Stimulated activated CD4-positive, alpha-beta T cell treated with anti-CD3 and anti-CD28 coated beads, TNF-alpha, amount 100 ng/mL, for 48 hours (primary cell): ENCODE measurements at regions not wholly inside any gene's neighbourhood (a gene's known extent, or its start where the extent isn't known, plus 50 kb on each side); places are given as distances from the start of the nearest gene placed in this dataset.

Source experiments
- DNase-seq, 3 donors: peaks; one replicate each; pipeline ENCODE4 v3.0.0-alpha.2; 2020; ENCODE audit warnings: low read depth in 3 of 3

DNA sequence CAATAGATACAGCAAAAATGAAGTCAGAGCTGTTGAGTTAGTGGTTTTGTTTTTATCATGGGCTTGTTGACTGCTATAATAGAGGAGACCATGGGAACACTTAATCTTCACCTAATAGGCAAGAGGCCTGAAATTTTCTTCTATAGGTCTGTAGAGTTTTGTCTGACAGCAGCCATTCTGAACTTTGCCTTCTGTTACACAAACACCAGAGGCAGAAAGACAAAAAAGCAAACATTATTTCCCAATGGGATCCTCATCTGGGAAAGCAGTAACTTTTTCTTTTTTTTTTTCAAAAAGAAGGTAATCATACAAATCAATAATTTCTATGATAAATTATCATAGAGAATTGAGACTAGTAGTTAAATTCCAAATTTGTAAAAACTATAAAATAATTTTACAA is 494.1 kb downstream of the TOX3 start:
- no peak for DNase-seq

DNA sequence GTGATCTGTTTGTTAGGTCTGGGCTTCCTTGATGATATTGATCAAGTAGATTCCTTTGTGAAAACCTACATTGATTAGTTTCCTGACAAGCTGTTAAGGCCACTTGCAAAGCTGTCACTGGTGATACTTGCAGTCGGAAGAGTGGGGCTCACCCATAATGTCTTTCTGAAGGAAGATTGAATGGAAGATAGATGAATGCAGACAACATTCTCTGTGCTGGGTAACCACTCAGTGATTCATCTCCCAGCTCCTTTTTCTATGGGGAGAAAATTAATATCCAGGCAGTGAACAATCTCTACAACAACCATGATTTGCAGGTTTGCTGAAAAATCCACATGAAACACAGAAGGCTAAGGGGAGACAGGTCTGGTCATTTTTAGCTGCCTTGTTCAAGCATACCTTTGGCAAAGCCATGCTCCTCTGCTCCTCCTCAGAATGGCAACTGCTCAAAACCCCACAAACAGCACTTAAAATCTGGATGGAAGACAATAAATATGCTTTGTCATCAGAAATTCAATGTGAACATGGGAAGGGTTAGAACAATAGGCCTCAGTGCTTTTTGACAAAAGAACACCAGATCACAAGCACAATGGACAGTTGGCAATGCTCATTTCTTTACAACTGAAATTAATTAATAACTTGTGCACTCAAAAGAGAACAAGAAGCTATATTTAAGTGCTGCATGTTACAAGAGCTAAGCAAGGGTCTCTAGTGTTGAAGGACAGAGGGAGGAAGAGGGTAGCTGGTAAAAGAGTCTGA is 495.4 kb downstream of the TOX3 start:
- no peak for DNase-seq

DNA sequence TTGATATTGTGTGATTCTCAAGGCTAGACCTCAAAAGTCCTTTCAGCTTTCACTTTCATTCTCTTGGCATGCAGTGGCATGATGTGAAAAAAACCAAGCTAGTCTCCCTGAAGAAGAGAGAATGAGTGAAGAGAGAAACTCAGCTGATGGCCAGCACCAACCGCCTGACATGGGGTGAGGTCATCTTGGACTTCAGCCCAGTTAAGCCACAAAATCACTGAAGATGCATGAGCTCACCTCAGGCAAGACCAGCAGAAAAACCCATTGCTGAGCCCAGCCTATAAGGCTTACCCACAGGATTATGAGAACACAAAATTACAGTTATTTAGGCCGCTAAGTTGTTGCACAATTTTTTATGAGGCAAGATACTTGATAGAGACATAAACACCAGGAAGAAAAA is 496.5 kb downstream of the TOX3 start:
- DNase-seq: no peak

DNA sequence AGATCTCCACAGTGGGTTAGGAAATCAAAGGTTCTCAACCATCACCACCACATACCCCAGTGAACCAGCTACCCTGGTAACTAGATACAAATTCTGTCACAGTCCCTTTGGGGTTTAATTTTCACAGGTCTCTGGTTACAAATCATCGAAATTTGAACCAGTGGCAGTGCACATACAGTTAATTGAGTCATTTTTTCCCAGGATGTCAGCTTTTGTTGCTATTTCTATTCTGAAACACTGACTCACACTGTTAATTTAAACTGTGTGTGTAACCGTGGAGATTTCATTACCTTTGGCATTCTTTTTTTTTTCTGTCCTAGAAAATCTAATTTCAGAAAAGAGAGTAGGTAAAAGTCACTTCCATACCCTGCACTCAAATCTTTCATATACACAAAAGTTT is 511.5 kb downstream of the TOX3 start:
- DNase-seq: no peak

DNA sequence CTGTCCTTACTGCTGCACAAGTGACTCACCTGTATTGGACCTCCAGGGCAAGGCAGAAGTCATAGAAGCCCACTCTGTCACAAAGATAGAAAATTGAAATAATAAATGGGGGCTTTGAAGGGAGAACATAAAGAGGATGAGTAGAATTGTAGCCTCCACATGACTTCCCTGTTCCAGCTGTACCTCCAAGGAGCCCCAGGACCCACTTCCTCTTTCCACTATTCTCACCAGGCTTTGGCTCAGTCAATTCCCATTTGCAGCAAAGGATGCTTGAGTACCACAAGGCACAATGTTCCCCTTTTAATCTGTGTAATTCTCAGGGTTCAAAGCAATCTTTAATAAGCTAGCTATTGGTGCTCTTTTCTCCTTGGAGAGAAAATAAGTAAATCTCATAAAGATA is 512.1 kb downstream of the TOX3 start:
- DNase-seq: no peak

DNA sequence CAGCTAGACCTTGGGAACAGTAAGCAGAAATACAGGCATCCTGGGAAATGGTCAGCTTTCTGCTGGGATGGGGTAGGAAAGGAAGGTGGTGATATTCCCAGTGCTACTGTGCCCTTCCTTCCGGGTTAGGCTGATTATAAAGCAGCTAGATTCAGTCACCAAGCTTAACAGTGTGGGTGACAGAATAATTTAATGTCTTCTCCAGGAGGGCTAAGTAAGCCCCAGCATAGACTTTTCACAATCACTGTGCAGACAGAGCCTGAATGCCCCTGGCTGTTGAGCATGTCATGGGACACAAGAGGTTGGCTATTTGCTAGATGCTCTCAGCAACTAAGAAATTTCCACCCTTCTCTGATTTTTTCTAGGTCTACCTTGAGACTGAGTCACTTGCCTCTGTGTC is 513.0 kb downstream of the TOX3 start:
- no peak for DNase-seq

DNA sequence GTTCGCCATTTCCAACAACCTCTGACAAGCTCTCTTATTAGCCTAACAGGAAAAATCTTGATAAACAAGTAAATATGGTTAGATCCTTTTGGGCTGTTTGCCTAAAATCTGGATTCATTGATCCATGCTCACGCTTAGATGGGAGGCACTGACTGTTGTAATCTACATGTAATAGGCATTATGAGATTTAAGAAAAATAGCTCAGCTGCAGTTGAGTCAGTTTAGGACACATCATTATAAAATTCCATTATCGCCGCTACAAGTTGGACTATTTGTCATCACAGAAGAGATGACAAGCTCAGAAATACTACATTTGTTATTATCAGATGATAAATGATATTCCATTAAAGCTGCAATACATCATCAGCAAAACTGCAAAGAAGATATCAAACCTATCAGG is 524.0 kb downstream of the TOX3 start:
- no peak for DNase-seq

DNA sequence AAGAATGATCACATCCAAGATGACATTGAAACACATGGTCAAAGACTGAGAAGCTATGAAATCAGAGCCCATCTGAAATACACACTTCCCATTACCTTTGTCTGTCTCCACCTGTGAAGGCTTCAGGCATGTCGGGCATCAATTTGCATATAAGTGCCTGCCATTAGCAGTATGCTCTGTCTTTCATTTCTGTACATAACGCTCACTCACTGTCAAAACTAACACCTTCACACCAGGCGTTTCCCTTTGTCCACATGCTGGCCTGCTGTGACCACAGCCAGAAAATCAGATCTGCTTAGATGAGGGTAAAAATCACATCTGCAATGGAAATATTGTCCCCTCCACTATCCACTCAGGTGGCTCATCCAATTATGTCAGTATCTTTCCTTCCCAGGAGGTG is 524.8 kb downstream of the TOX3 start:
- DNase-seq: no peak

DNA sequence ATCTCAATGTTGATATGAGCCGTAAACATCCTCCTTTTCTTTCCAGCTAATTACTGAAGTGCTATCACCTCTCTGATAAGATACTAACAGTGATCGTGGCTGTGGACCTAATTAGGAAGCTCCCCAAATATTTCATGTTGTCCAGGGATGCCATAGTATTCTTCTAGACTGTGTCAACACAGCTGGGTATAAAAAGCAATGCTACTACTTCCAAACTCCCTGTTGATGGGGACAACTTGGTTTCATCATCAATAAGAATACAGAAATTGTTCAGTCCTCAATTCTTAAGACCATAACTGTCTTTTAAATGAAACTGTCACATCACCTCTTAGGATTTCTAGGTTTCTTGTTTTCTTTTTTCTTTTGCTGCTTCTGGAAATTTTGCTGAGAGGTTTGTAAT is 530.6 kb downstream of the TOX3 start:
- no peak for DNase-seq

DNA sequence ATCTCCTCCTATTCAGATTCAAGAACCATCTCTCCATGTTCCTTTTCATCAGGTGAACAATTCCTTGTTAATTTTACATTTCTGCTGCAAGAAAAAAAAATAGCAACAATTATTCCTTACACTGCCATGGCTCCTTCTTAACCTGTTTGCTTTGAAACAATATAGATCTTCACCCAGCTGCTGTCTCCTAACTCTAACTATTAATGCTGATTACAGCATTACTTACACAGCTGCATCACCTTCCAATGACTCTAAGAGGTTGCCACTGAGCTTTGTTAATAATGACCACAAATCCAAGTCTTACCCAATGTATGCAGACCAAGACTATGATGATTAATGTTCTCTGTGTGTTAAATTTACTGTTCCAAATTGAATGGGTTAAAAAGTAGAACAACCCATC is 541.4 kb downstream of the TOX3 start:
- no peak for DNase-seq

DNA sequence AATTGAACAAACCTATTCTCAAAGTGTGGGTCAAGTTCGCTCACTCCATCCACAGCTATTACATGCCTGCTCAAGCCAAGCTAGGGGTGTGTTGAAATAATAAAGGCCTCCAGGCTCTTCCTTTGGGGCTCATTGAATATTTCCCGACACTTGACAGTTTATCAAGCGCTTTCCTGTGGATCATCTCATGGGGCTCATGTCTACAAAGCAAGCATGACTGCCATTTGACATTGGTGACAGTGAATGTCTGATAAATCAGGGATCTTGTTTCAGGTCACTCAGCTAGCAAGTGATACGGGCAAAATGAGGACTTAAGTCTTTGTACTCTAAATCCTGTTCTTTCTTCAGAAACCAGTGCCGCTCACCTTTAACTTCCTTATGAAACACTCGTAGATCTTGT is 542.6 kb downstream of the TOX3 start:
- no peak for DNase-seq

DNA sequence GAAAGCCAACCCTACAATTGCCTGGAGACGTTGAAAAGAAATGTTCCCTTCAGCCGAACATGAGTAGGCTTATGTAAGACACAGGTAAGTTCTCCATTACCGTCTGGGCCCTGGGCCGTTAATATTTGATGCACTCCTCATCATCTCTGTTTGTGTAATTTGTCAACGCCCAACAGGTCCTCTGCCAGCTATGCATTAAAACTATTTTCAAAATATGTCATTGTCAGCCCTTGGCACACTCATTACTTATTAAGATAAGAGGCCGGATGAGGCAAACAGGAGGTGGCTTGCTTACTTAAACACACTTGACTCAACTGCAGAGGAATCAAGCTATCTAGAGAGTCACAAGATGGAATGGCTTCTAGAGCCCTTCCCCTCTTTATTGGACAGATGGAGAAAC is 544.9 kb downstream of the TOX3 start:
- no peak for DNase-seq

DNA sequence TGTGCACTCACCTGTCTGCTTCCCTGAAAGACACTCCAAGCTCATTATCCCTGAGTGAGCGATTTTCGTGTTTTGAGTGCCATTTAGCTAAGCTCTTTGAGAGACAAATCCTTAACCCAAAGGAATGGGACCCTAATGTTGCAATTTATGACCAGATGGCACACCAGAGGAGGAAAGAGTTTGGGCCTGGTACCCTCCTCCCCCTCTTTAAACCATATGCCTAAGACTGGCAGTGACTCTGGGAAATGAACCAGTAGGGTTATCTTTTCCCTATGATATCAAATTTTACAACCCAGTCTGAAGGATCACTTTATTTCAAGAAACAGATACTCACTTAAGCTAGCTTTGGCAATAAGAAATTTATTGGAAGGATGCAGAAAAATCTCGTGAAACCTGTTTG is 550.4 kb downstream of the TOX3 start:
- DNase-seq: no peak

DNA sequence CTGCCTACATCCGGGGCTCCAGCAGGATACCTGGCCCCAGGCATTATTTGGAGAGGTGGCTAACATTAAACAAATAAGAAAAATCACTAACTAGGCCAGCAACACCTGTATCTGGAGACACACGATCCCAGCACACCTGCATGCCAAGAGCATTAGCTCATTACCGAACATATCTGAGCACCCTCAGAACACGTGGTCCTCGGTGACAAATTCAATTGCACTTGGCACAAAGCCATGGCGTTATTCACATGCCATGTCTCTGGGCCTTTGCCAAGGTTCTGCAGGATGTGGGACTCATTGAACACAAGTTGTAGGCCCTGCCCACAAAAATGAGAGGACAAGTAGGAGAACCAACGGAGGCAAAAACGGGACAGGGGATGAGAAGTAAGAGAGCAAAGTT is 552.3 kb downstream of the TOX3 start:
- DNase-seq: no peak

DNA sequence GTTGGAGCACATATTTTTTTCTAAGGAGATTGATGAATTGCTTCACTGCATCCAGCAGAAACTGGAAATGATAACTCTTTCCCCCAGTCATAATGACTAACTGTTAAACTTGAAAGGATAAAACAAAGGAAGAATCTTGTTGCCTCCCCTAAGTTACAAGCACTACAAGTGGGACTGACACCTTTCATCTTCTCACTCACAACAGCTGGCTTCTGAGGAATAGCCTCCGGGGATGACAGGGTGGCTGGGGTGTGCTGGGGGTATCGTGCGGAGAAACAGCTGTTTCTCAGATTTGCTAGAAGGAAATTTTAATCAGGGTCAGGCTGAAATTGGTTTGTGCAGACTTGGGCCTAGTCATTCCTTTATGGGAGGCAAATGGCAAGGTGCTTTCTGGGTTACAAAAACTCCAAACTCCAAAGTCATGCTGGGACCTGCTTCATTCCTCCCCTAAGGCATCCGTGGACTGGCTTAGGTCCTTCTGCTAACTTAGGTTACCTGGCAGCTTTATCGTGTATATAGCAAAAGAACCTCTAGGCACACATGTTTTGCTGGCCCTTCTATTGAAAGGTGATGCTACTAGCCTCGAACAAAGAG is 557.2 kb downstream of the TOX3 start:
- no peak for DNase-seq

DNA sequence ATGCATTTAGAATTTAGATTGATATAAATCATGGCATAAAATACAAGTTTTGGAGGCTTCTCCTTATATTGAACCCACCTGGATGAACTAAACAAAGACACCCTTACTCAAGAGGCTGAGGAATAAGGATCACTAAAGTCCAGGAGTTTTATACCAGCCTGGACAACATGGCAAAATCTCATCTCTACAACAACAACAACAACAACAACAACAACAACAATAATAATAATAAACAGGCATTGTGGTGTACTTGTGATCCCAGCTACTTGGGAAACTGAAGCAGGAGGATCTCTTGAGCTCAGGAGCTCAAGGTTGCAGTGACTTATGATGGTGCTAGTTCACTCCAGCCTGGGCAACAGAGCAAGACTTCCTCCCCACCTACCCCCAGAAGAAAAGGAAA is 558.0 kb downstream of the TOX3 start:
- no peak for DNase-seq

DNA sequence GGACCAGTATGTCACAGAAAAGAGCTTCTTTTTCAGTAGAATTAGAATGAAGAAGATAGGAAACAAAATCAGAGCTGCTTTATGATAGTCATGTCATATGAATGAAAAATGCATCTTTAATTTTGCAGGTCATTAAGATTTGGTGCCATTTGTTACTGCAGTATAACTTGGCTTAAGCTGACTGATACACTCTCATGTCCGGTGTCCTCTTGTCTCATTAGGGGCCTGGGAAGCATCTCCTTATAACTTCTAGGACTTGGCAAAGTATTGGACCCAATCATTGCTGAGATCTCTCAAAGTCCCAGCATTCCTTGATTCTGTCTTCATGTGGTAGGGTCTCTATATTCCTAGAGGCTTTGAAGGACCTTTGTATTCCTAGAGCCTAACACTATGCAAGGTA is 559.4 kb downstream of the TOX3 start:
- DNase-seq: no peak

DNA sequence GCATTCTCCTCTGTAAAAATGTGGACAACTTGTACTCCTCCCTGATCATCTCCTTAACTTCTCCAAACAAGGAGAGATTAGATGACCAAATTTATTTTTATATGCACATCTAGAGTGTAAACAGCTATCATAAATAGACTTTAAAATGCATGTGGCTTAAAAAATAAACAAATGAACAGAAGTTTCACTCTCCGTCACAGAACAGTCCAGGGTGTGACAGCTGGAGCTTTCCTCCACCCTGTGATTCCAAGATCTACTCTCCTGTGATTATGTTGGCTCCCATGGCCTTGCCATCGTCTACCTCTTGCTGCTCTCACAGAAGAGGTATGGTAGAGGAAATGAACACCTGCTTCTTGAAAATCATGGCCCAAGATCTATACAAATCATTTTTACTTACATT is 560.2 kb downstream of the TOX3 start:
- no peak for DNase-seq

DNA sequence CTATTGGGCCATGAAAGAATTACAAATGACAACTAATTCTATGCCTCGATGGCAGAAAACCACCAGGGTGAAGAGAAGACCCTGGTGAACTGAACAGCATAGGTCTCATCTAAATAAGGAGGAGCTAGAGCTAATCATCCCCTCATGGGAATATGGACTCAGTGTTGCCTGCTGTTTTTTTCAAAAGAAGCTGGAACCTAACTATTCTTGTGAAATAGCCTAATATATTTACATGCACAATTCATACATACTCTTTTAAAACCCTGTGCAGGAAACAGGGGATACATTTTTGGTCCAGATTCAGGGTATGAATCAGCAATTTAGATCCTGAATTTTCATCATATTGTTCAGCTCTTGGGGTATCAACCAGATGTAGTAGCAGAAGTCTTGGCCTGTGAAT is 560.6 kb downstream of the TOX3 start:
- DNase-seq: no peak

DNA sequence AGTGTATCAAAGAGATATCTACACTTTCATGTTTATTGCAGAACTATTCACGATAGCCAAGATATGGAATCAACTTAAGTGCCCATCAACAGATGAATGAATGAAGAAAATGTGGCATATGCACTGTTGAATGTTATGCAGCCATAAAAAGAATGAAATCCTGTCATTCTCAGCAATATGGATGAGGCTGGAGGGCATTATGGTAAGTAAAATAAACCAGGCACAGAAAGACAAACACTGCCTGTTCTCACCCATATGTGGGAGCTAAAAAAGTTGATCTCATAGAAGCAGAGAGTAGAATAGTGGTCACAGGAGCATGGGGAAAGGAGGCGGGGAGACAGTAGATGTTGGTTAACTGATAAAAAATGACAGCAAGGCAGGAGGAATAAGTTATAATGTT is 561.8 kb downstream of the TOX3 start:
- no peak for DNase-seq

DNA sequence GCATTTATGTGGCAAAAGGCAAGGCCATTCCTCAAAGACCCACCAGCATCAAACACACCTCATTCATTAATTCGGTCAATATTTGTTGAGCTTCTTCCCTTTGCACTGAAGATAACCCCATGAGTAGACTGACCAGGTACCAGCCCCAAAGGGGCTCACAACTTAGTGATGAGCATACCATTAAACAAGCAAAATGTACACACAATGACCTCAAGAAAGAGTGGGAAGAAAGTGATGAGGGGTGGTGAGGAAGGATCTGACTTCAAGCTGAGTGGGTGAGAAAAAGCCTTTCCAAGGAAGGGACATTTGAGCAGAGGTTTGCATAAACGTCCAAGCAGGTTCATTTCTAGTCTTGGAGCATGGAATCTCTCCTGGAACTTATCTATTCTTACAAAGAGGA is 562.5 kb downstream of the TOX3 start:
- no peak for DNase-seq

DNA sequence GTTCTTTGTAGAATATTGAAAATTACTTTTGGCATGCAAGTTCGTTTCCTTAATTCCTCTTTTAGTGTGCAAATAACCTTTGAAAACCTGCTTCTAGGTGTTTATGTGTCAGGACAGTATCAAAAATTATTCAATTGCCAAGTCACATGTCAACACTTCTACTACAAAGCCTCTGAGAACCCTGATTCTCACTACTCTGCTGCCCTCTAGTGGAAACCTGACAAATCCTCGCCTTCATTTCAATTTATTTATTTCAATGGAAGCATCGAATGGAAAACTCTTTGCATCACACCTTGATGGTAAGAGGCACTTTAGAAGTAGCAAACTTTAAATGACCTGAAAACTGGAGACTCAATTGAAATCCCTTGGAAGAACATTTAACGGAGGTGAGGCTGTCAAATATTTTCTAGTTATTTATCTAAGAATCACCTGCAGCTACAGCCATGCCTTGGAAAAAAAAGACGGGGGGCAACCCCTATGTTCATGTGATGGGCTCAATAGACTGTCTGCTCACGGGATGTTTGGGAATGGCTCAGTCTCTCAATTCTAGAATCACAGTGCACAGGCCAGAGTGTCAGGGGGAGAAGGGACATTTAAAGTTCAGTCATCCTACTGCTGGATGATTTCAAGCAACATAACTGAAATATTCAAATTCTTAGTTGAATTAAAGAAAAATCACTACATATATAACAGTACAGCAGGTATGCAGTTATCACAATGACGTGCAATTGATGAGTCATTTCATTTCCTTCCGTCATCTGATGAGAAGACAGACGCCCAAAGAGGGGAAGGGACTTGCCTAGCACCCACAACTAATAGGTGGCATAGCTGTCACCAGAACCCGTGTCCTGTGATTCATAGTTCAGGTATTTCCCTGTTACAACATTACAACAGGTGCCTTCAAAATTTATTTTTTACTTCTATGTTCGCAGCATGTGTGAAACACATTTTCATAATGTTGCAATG is 563.9 kb downstream of the TOX3 start:
- DNase-seq: peak in 1 of 3 donors; percentile 1

DNA sequence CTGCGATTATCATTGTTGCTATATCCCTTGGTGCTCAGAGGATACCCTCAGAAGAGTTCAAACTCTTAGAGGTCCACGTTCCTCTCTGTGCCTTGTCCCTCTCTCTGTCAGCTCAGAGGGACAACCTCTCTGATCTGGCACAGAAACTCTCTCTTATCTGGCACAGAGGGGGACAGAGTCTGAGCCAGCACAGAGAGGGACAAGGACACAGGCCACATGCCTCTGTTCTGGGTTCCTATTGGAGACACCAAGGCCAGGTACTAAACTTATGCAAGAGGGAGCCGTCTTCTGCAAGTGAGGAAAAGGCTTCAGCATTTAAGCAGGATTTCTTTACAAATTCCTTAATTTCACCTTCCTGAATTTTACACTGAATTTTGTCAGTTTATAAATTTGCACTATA is 565.2 kb downstream of the TOX3 start:
- DNase-seq: no peak
